WTC11 (cell line): ENCODE measurements at regions not wholly inside any gene's neighbourhood (a gene's known extent, or its start where the extent isn't known, plus 50 kb on each side); places are given as distances from the start of the nearest gene placed in this dataset.

Experiments
- ATAC-seq: fragments of 200-7000 bp; cut with Tn5 transposase; 2 replicates; pipeline ENCODE4 v1.10.0; 2021; ENCODE audit warnings: mild to moderate bottlenecking, moderate library complexity
- CTCF ChIA-PET: fragments of 300-600 bp; sonication (Branson Sonifier 250); formaldehyde crosslinking; loops from one replicate; lab custom pipeline; 2021; ENCODE audit warnings: antibody characterized with exemption; lab: Charles Lee
- POLR2A ChIA-PET: fragments of 350-600 bp; sonication (Branson Sonifier 250); formaldehyde crosslinking; loops from one replicate; lab custom pipeline; 2021; ENCODE audit warnings: antibody characterized with exemption; lab: Charles Lee
- DNase-seq: peaks from one replicate; pipeline ENCODE4 v3.0.0; 2021; ENCODE audit warnings: low spot score
- H3K27ac Mint-ChIP-seq: 2 replicates; pipeline ENCODE4 v1.8.0; 2021; ENCODE audit warnings: mixed read lengths
- H3K27me3 Mint-ChIP-seq: 2 replicates; pipeline ENCODE4 v1.8.0; 2021; ENCODE audit warnings: low read depth, mild to moderate bottlenecking, moderate library complexity, mixed read lengths
- H3K36me3 Mint-ChIP-seq: 2 replicates; pipeline ENCODE4 v1.8.0; 2021; ENCODE audit warnings: mixed read lengths
- H3K4me1 Mint-ChIP-seq: 2 replicates; pipeline ENCODE4 v1.8.0; 2022; ENCODE audit warnings: mixed read lengths
- H3K4me3 Mint-ChIP-seq: 2 replicates; pipeline ENCODE4 v1.8.0; 2021; ENCODE audit warnings: mild to moderate bottlenecking, moderate library complexity, mixed read lengths
- H3K9me3 Mint-ChIP-seq: 2 replicates; pipeline ENCODE4 v1.8.0; 2021; ENCODE audit warnings: mixed read lengths
- ATF1 ChIP-seq: sonication (generic); formaldehyde crosslinking; IDR thresholded peaks from 2 replicates; pipeline ENCODE4 v1.8.1; 2023; ENCODE audit warnings: mild to moderate bottlenecking, moderate library complexity, missing genetic modification reagents
- IRF2 ChIP-seq: sonication (generic); formaldehyde crosslinking; IDR thresholded peaks from 2 replicates; pipeline ENCODE4 v1.8.0; 2022; ENCODE audit warnings: low read depth, missing genetic modification reagents, borderline replicate concordance
- JAZF1 ChIP-seq: fragments of 250-450 bp; sonication (Bioruptor Pico); IDR thresholded peaks from 2 replicates; pipeline ENCODE4 v1.9.0; 2021; ENCODE audit warnings: moderate library complexity, mild to moderate bottlenecking, inconsistent platforms
- MXD4 ChIP-seq: fragments of 250-450 bp; sonication (Bioruptor Pico); IDR thresholded peaks from 2 replicates; pipeline ENCODE4 v1.8.0; 2021; ENCODE audit warnings: mild to moderate bottlenecking, moderate library complexity, borderline replicate concordance
- NFATC4 ChIP-seq: fragments of 250-450 bp; sonication (Bioruptor Pico); IDR thresholded peaks from 2 replicates; pipeline ENCODE4 v1.9.0; 2021; ENCODE audit warnings: mild to moderate bottlenecking
- NFE2L1 ChIP-seq: sonication (generic); formaldehyde crosslinking; IDR thresholded peaks from 2 replicates; pipeline ENCODE4 v1.8.1; 2023; ENCODE audit warnings: missing genetic modification reagents
- ZBTB21 ChIP-seq: sonication (generic); formaldehyde crosslinking; IDR thresholded peaks from 2 replicates; pipeline ENCODE4 v1.8.1; 2023; ENCODE audit warnings: mild to moderate bottlenecking, missing genetic modification reagents, borderline replicate concordance
- ZNF138 ChIP-seq: sonication (generic); formaldehyde crosslinking; conservative IDR thresholded peaks from 2 replicates; pipeline ENCODE4 v1.8.1; 2022; ENCODE audit warnings: mild to moderate bottlenecking, moderate library complexity, missing genetic modification reagents
- ZNF232 ChIP-seq: sonication (generic); formaldehyde crosslinking; IDR thresholded peaks from 2 replicates; pipeline ENCODE4 v1.8.0; 2022; ENCODE audit warnings: mild to moderate bottlenecking, missing genetic modification reagents
- ZNF317 ChIP-seq: sonication (generic); formaldehyde crosslinking; IDR thresholded peaks from 2 replicates; pipeline ENCODE4 v1.8.1; 2023; ENCODE audit warnings: low read depth, mild to moderate bottlenecking, moderate library complexity, missing genetic modification reagents, borderline replicate concordance
- TF ChIP-seq, protein P1 (sequence below): sonication (generic); formaldehyde crosslinking; IDR thresholded peaks from 2 replicates; pipeline ENCODE4 v1.8.1; 2023; ENCODE audit warnings: mild to moderate bottlenecking, moderate library complexity, missing genetic modification reagents
- TF ChIP-seq, protein P2 (sequence below): sonication (generic); formaldehyde crosslinking; IDR thresholded peaks from 2 replicates; pipeline ENCODE4 v1.8.0; 2022; ENCODE audit warnings: mild to moderate bottlenecking, missing genetic modification reagents
- TF ChIP-seq, protein P3 (sequence below): sonication (generic); formaldehyde crosslinking; conservative IDR thresholded peaks from 2 replicates; pipeline ENCODE4 v1.8.1; 2023; ENCODE audit warnings: mild to moderate bottlenecking, low read depth, missing genetic modification reagents, moderate library complexity
- TF ChIP-seq, protein P4 (sequence below): sonication (generic); formaldehyde crosslinking; IDR thresholded peaks from 2 replicates; pipeline ENCODE4 v1.8.0; 2022; ENCODE audit warnings: missing genetic modification reagents
- TF ChIP-seq, protein P5 (sequence below): fragments of 250-450 bp; sonication (Bioruptor Pico); IDR thresholded peaks from 2 replicates; pipeline ENCODE4 v1.9.0; 2021; ENCODE audit warnings: mild to moderate bottlenecking

DNA sequence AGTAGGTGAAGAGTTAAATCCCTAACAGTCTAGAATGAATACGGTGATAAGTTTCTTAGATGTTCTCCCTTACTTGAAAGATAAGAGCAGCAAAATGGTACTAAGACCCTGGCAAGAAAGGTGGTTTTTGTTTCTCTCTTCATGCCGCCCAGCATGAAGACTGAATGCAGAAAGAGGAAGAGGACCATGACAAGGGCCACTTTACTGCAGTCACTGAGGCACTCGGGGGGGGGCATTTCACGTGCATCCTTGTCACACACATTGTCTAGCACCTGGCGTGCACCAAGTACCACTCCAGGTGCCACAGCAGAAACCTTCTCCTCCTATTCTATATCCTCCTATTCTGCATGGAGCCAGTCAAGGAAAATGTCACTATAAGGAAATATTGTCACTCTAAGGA, 222.0 kb downstream of the TOMM20 start:
- no peaks in the 10 kb centered on the region for H3K36me3 Mint-ChIP-seq
- DNase-seq: no peak
- POLR2A ChIA-PET: no interaction called here
- TF ChIP-seq JAZF1 (CRISPR knock-in tag) (no peak), ZNF232 (CRISPR knock-in tag) (no peak)
- TF ChIP-seq, all 79 proteins: peak for 0
- Mint-ChIP-seq H3K4me1 (peaks cover 10% of the 10 kb centered on the region), H3K9me3 (no peaks in the 10 kb centered on the region), H3K27me3 (no peaks in the 10 kb centered on the region; the same call in 1 of the 2 replicates), H3K4me3 (no peak overlapping the region), H3K27ac (no peak overlapping the region)
- CTCF ChIA-PET: no interaction called here
- ATAC-seq: no peak

DNA sequence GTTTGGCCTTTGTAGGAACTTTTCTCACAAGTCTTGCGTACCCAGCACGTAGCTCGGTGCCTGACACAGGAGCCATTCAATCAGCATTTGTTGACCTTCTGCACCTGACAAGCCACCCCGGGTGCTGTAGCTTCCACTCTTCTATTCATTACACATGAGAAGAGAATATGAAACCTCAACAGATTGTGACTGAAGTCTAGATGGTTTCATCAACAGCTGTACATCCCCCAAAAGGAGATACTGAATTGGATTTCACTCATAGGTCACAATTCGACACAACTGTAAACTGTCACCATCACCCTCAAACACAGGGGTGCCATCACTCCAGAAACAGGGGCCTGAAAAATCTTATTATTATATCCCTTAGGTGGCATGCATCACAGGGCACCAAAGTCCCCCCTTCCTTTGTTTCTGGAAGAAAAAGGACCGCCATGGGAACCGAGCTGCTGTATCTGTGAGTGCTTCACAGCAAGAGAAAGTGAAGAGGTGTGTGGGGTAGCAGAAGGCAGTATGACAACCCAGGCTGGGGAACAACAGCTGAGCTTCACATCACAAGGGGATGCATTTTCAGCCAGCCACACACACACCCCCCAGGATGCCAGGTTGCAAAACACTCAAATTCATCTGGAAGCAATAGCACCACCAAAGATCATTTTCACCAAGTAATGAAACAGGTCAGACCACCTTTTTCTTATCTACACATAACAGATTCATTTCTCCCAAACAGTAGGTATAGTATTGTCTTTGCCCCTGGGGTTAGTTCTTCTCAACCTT, 225.7 kb downstream of the TOMM20 start:
- Mint-ChIP-seq H3K36me3 (no peaks in the 10 kb centered on the region), H3K4me1 (peaks cover 33% of the 10 kb centered on the region), H3K27me3 (no peaks in the 10 kb centered on the region; the same call in 1 of the 2 replicates), H3K9me3 (no peaks in the 10 kb centered on the region), H3K4me3 (no peak overlapping the region), H3K27ac (no peak overlapping the region)
- ChIA-PET CTCF (interaction anchor here (0.7 kb wide), 1 partner anchor 601 kb away, joined by 3 read pairs; no protein-coding TSS in a partner anchor), POLR2A (no interaction called here)
- no peak for ATAC-seq
- DNase-seq: no peak
- TF ChIP-seq ATF1 (CRISPR knock-in tag) (no peak), NFE2L1 (CRISPR knock-in tag) (no peak), ZNF138 (CRISPR knock-in tag) (no peak), MXD4 (CRISPR knock-in tag) (no peak), NFATC4 (CRISPR knock-in tag) (no peak), ZNF317 (CRISPR knock-in tag) (no peak)
- TF ChIP-seq, protein P1, sequence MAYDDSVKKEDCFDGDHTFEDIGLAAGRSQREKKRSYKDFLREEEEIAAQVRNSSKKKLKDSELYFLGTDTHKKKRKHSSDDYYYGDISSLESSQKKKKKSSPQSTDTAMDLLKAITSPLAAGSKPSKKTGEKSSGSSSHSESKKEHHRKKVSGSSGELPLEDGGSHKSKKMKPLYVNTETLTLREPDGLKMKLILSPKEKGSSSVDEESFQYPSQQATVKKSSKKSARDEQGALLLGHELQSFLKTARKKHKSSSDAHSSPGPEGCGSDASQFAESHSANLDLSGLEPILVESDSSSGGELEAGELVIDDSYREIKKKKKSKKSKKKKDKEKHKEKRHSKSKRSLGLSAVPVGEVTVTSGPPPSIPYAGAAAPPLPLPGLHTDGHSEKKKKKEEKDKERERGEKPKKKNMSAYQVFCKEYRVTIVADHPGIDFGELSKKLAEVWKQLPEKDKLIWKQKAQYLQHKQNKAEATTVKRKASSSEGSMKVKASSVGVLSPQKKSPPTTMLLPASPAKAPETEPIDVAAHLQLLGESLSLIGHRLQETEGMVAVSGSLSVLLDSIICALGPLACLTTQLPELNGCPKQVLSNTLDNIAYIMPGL (CRISPR knock-in tag): no peak
- TF ChIP-seq, protein P2, sequence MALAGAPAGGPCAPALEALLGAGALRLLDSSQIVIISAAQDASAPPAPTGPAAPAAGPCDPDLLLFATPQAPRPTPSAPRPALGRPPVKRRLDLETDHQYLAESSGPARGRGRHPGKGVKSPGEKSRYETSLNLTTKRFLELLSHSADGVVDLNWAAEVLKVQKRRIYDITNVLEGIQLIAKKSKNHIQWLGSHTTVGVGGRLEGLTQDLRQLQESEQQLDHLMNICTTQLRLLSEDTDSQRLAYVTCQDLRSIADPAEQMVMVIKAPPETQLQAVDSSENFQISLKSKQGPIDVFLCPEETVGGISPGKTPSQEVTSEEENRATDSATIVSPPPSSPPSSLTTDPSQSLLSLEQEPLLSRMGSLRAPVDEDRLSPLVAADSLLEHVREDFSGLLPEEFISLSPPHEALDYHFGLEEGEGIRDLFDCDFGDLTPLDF (CRISPR knock-in tag): no peak
- TF ChIP-seq, protein P3, sequence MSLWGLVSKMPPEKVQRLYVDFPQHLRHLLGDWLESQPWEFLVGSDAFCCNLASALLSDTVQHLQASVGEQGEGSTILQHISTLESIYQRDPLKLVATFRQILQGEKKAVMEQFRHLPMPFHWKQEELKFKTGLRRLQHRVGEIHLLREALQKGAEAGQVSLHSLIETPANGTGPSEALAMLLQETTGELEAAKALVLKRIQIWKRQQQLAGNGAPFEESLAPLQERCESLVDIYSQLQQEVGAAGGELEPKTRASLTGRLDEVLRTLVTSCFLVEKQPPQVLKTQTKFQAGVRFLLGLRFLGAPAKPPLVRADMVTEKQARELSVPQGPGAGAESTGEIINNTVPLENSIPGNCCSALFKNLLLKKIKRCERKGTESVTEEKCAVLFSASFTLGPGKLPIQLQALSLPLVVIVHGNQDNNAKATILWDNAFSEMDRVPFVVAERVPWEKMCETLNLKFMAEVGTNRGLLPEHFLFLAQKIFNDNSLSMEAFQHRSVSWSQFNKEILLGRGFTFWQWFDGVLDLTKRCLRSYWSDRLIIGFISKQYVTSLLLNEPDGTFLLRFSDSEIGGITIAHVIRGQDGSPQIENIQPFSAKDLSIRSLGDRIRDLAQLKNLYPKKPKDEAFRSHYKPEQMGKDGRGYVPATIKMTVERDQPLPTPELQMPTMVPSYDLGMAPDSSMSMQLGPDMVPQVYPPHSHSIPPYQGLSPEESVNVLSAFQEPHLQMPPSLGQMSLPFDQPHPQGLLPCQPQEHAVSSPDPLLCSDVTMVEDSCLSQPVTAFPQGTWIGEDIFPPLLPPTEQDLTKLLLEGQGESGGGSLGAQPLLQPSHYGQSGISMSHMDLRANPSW (CRISPR knock-in tag): no peak
- TF ChIP-seq, all 79 proteins: peak for 0

DNA sequence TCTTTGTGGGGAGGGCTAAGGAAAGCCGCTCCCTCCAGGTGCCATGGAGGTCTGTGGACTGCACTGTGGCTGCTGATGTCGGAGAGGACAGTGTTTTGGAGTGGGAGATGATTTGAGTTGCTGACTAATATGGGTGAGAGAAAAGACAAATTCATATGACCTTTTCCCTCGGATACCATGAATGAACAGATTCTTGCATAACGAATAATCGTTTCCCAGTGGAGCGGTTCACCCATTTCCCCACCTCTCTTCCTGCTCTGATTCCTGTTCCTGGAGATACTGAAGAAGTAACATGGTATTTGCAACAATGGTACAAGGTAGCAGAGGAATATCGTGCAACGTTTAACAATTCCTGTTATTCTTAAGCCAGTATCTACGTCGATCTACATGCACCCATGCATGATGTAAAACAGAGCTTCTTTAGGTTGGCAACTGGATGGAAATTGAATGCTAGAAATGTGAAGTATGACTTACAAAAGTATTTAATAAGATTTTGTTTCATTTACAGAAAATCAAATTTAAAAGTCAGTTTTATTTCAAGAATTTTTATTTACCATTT, 227.1 kb downstream of the TOMM20 start:
- ATAC-seq: no peak
- DNase-seq: no peak
- no peaks in the 10 kb centered on the region for H3K36me3 Mint-ChIP-seq
- no peaks in the 10 kb centered on the region for H3K27me3 Mint-ChIP-seq
- H3K4me1 Mint-ChIP-seq: peaks cover 33% of the 10 kb centered on the region
- H3K4me3 Mint-ChIP-seq: no peak overlapping the region
- H3K9me3 Mint-ChIP-seq: no peaks in the 10 kb centered on the region
- POLR2A ChIA-PET: no interaction called here
- CTCF ChIA-PET: no interaction called here
- no peak overlapping the region for H3K27ac Mint-ChIP-seq
- TF ChIP-seq IRF2 (no peak), ZBTB21 (CRISPR knock-in tag) (no peak)
- TF ChIP-seq, protein P3 (CRISPR knock-in tag): no peak
- TF ChIP-seq, protein P4, sequence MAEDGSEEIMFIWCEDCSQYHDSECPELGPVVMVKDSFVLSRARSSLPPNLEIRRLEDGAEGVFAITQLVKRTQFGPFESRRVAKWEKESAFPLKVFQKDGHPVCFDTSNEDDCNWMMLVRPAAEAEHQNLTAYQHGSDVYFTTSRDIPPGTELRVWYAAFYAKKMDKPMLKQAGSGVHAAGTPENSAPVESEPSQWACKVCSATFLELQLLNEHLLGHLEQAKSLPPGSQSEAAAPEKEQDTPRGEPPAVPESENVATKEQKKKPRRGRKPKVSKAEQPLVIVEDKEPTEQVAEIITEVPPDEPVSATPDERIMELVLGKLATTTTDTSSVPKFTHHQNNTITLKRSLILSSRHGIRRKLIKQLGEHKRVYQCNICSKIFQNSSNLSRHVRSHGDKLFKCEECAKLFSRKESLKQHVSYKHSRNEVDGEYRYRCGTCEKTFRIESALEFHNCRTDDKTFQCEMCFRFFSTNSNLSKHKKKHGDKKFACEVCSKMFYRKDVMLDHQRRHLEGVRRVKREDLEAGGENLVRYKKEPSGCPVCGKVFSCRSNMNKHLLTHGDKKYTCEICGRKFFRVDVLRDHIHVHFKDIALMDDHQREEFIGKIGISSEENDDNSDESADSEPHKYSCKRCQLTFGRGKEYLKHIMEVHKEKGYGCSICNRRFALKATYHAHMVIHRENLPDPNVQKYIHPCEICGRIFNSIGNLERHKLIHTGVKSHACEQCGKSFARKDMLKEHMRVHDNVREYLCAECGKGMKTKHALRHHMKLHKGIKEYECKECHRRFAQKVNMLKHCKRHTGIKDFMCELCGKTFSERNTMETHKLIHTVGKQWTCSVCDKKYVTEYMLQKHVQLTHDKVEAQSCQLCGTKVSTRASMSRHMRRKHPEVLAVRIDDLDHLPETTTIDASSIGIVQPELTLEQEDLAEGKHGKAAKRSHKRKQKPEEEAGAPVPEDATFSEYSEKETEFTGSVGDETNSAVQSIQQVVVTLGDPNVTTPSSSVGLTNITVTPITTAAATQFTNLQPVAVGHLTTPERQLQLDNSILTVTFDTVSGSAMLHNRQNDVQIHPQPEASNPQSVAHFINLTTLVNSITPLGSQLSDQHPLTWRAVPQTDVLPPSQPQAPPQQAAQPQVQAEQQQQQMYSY (CRISPR knock-in tag): no peak
- TF ChIP-seq, protein P5, sequence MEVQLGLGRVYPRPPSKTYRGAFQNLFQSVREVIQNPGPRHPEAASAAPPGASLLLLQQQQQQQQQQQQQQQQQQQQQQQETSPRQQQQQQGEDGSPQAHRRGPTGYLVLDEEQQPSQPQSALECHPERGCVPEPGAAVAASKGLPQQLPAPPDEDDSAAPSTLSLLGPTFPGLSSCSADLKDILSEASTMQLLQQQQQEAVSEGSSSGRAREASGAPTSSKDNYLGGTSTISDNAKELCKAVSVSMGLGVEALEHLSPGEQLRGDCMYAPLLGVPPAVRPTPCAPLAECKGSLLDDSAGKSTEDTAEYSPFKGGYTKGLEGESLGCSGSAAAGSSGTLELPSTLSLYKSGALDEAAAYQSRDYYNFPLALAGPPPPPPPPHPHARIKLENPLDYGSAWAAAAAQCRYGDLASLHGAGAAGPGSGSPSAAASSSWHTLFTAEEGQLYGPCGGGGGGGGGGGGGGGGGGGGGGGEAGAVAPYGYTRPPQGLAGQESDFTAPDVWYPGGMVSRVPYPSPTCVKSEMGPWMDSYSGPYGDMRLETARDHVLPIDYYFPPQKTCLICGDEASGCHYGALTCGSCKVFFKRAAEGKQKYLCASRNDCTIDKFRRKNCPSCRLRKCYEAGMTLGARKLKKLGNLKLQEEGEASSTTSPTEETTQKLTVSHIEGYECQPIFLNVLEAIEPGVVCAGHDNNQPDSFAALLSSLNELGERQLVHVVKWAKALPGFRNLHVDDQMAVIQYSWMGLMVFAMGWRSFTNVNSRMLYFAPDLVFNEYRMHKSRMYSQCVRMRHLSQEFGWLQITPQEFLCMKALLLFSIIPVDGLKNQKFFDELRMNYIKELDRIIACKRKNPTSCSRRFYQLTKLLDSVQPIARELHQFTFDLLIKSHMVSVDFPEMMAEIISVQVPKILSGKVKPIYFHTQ (CRISPR knock-in tag): no peak
